ENCODE measurements at regions not wholly inside any gene's neighbourhood (a gene's known extent, or its start where the extent isn't known, plus 50 kb on each side); places are given as distances from the start of the nearest gene placed in this dataset.
"Not testable (repeated sequence)": the region's sequence is repeated elsewhere in the genome, so short reads cannot be mapped to it uniquely, and the experiment has no call there.

DNA sequence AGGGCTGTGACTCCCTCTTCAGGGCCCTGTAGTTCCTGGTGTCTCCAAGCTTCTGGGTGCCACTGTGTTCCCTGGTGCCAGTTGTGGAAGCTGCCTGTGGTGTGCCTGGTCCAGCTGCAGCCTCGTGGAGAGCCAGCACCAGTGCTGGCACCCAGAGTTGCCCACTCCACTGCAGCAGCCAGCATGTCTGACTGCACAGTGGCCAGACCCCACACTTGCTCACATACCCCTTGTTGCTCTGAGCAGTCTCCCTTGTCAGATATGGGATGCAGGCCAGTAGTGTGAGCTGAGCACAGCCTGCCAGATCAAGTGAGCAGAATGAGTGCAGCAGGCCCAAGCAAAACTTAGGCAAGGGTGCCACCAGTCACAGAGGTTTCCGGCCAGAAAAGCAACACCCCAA lies 108.6 kb downstream of the ZMAT1 start:
- FAIRE-seq: no peak
- DNase-seq (ENCODE audit: low spot score): no peak

DNA sequence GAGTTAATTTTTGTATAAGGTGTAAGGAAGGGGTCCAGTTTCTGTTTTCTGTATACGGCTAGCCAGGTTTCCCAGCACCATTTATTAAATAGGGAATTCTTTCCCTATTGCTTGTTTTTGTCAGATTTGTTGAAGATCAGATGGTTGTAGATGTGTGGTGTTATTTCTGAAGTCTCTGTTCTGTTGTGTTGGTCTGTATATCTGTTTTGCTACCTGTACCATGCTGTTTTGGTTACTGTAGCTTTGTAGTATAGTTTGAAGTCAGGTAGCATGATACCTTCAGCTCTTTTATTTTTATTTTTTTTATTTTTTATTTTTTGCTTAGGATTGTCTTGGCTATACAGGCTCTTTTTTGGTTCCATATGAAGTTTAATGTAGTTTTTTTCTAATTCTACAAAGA lies 114.1 kb downstream of the ZMAT1 start:
- DNase-seq (ENCODE audit: low spot score); FAIRE-seq: not testable (repeated sequence)

DNA sequence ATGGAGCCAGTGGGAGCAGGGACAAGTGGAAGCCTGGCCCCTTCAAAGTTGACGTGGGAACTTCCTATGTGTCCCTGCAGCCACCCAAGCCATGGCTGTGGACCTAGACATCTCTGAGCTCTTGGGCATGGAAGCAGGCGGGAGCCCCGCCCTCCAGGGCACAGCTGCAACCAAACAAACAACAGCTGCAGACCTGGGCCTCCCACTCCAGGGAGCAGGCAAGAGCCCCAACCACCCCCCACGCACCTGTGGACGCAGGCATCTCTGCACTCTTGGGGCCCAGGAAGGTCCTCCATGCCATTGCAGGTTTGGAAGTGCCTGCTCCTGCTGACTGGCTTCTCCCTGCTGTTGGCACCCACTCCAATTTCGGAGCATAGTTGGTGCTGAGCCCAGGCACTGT lies 118.6 kb downstream of the ZMAT1 start:
- no peak for FAIRE-seq
- DNase-seq (ENCODE audit: low spot score): no peak

DNA sequence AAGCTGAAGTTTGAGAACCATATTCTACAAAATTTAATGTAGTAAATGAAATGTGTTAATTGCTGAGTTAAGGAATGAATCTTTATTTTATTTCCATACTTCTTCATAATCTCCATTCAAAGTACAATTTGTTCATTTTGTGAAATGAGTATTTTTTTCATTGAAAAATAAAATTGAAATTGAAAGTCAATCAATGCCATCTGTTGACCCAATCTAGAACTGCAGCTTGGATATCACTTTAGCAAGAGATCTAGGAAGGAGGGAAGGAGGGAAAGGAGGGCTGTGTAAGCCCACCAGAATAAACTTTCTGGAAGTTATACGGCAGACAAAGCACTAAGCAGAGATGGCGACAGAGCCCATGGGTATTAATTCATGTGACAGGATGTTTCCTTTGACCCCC lies 128.4 kb downstream of the ZMAT1 start:
- no peak for FAIRE-seq
- peak; percentile 2 for DNase-seq (ENCODE audit: low spot score)

DNA sequence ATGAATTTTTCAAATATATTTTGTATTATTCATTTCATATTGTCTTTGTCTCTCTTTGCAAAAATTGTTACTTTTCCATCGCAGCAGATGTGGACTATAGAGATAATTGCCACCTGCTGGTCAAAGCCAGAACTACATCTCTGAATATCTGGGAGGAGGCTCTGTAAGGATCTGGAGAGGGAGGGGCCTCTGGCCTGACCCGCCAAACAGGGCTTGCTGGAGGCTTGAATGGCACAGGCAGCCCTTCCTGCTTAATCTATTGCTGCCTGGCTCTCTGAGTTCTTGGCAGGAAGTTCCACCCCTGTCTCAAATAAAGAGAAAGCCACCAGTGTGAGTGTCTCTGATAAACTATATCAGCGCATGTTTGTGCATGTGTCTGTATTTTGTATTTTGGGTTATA lies 132.4 kb downstream of the ZMAT1 start:
- DNase-seq (ENCODE audit: low spot score): peak; percentile 73
- no peak for FAIRE-seq

DNA sequence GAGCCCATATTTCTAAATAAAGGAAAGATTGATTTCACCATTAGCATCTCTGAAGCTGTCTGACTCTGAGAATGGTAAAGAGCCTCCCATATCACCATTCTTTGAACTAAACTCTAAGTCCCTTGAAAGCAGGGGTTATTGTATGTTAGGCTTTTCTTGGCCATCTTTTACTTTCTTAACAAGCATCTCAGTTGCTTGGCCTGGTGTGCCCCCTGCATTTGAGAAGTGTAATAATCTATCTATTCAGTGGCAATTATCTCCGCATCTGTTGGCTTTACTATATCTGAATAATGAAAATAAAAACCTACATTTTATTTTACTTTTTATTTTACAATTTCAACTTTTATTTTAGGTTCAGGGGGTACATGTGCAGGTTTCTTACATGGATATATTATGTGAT lies 128.3 kb upstream of the ARMCX2 start:
- DNase-seq (ENCODE audit: low spot score): no peak
- FAIRE-seq: no peak

DNA sequence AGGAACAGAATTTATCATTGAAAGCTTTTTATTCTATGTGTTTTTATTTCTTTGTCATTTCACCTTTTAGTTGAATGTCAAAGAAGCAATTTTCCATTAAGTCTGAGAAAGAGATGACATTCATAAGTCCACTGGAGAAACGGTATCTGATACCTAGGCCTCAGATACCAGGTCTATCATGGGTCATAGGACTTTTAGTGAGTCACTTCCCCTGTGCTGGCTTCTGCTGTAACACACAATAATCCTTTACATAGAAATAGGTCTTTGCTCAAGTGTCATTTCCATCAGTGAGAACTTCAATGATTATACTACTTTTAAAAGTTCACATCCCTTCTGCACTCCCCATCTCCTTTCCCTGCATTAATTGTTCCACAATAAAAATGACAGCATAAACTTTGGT lies 125.5 kb upstream of the ARMCX2 start:
- FAIRE-seq (no peak), DNase-seq (ENCODE audit: low spot score) (no peak)

DNA sequence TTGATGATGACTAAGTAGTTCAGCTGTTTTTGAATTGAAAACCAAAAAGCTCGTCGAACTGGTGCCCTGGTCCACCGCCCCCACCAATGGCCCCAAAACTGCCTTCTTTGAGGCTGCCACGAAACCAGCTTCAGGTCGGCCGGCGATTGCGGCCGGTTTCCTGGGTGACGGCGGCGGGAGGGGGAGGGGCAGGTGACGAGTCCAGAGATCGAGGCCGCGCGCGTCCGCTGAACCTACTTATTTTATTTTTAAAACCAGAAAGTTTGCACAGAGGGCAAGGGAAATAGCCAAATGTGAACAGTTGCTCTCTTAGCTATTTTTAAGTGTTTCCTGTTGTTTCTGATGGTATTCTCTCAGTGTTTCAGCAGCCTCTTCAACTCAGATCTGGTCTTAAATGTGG lies 120.8 kb upstream of the ARMCX2 start:
- not testable (repeated sequence) for DNase-seq (ENCODE audit: low spot score); FAIRE-seq

DNA sequence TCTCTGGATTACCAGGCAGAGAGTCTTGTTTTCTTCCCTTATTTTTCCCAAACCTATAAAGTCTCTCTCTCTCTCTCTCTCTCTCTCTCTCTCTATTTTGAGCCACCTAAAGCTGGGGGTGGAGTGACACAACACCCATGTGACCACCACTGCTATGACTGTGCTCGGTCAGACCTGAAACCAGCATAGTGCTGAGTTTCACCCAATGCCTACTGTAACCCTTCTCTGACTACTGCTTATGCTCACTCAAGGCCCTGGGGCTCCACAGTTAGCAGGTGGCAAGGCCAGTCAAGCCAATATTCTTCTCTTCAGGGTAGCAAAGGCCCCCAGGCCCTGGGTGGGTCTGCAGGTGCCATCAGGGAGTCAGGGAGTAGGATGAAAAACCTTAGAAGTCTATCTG lies 114.7 kb upstream of the ARMCX2 start:
- DNase-seq (ENCODE audit: low spot score) (no peak), FAIRE-seq (no peak)

DNA sequence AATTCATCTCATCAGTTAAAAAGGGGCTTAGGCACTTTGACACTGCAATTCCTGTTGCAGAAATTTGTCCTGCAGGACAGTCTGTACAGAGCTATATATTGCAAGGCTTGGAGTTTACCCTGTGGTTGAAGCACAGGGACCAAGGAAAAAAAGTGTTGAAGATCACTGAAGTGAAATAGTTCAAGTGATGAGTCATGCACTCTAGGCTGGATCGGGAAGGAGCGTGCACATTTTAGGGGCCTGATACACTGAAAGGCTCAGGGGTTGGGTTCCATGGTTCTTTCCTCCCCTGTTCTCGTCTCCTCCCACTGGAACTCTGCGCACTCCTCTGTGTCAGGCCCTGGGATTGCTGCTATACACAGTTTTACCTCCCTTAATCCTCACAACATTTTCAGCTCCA lies 104.9 kb upstream of the ARMCX2 start:
- FAIRE-seq (no peak), DNase-seq (ENCODE audit: low spot score) (peak; percentile 36)

DNA sequence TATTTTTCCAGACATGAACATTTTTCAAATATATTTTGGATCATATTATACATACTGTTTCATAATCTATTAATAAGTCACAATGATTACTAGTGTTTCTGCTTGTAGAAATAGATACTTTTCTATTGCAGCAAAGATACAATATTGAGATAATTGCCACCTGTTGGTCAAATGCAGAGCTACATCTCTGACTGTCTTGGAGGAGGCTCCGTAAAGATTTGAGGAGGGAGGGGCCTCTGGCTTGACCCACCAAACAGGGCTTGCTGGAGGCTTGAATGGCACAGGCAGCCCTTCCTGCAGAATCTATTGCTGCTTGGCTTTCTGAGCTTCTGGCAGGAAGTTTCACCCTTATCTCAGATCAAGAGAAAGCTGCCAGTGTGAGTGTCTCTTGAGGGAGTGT lies 99.3 kb upstream of the ARMCX2 start:
- peak; percentile 24 for DNase-seq (ENCODE audit: low spot score)
- FAIRE-seq: no peak

DNA sequence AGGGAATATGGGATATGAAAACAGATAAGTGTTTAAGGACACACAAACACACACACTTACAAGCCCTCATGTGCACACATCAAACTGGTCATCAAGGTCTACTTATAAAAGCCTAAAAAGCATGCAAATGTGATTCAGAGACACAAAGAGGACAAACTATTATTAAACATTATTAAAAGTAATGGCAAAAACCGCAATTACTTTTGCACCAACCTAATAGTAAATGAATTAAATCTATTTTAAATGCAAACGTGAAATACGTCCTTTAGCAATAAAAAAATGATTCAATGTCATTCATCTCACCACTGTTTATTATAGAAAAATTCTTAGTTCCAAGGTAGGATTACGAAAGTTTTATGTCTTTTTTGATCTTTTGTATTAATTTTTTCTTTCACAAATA lies 91.1 kb upstream of the ARMCX2 start:
- DNase-seq (ENCODE audit: low spot score): no peak
- no peak for FAIRE-seq

DNA sequence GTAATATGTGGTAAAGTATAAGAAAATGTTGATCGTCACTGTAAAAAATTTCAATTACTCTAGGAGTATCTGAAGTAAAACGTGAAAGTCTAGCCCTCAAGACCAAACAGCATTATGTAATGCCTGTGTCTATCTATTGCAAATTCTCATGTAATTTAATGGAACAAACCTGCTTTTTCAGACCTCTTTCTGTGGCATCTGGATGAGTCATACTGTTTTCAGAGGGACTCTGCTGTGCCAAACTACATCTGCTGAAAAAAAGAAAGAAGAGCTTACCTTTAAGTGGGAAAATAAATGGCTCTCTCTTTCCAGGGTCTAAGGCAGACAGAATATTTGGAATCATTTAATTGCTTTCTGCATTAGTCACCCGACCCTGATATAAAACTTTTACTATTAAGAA lies 89.8 kb upstream of the ARMCX2 start:
- FAIRE-seq (no peak), DNase-seq (ENCODE audit: low spot score) (peak; percentile 19)

DNA sequence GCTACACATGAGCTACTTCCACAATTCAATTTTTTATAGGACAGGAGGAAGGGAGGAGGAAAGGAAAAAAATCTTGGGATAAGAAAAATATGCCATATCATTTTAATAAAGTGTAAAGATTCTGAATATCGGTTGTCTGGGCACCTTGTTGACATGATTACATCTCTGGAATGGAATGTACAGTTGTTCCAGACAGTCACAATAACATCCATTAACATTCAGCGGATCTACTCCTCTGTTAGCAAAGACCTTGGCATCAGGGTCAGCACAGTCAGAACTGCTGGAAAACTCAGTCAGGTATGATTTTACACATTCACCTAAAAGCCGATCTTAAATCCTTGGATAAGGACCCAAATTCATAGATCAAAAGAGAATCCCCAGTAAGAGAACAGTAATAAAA lies 85.4 kb upstream of the ARMCX2 start:
- DNase-seq (ENCODE audit: low spot score): peak; percentile 4
- FAIRE-seq: no peak

DNA sequence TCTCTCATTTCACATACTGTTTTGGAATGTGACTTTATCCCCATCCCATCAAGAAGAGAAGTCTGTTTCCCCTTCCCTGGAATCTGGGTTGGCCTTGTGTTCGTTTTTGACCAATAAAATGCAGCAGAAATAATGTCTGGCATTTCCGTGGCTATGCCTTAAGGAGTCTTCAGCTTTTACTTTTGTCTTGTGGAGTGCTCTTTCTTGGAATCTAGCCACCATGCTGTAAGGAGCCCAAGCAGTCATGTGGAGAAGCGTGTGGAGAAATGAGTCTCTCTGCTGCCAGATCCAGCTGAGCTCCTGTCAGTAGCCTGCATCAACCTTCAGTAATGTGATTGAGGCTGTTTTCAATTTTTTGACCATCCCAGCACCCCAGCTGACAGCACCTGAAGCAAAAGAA lies 84.4 kb upstream of the ARMCX2 start:
- FAIRE-seq (no peak), DNase-seq (ENCODE audit: low spot score) (no peak)

DNA sequence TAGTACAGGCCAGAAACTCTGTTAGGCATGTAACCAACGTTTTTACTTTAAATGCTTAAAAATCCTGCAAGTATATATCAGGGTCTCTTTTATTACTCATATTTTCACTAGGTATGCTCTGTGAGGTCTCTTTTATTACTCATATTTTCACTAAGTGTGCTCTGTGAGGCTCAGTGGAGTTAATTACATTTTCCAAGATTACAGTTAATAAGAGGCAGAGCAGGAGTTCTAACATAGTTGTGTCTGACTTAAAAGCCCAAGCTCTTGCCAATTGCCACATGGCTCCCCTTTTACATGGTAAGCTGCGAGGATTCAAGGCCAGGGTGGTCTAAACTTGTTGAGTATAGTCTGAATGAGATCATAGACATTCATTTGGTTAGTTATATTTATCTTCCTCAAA lies 81.0 kb upstream of the ARMCX2 start:
- FAIRE-seq: no peak

DNA sequence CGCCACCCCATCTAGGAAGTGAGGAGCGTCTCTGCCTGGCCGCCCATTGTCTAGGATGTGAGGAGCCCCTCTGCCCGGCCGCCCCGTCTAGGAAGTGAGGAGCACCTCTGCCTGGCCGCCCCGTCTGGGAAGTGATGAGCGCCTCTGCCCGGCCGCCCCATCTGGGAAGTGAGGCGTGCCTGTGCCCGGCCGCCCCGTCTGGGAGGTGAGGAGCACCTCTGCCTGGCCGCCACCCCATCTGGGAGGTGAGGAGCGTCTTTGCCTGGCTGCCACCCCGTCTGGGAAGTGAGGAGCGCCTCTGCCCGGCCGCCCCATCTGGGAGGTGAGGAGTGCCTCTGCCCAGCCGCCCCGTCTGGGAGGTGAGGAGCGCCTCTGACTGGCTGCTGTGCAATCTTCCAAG lies 79.2 kb upstream of the ARMCX2 start:
- DNase-seq (ENCODE audit: low spot score); FAIRE-seq: not testable (repeated sequence)

More for the DNA sequence above, 81.0 kb upstream of the ARMCX2 start:
- no peak for DNase-seq (ENCODE audit: low spot score)

DNA sequence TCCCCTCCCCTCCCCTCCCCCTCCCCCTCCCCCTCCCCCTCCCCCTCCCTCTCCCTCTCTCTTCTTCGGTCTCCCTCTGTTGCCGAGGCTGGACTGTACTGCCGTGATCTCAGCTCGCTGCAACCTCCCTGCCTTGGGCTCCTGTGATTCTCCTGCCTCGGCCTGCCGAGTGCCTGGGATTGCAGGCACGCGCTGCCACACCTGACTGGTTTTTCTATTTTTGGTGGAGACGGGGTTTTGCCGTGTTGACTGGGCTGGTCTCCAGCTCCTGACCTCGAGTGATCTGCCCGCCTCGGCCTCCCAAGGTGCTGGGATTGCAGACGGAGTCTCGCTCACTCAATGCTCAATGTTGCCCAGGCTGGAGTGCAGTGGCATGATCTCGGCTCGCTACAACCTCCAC lies 78.8 kb upstream of the ARMCX2 start:
- not testable (repeated sequence) for FAIRE-seq; DNase-seq (ENCODE audit: low spot score)

DNA sequence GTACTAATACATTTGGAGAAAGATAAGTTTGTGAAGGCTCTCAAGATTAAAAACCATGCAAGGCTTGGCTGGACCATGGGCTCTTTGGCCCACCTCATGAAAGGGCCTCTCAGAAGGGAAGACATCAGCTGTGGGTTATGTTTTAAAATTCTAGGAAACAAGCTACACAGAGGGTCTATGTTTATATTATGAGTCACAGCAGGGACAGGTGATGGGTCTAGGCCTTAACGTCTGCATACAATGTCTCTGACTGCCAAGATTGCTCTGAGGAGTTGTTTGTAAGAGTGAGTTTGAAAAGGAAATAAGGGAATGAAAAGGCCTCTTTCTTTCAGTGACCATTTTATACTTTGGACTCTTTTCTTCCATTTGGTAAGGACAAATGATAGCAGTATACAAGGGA lies 77.0 kb upstream of the ARMCX2 start:
- no peak for DNase-seq (ENCODE audit: low spot score)
- no peak for FAIRE-seq

DNA sequence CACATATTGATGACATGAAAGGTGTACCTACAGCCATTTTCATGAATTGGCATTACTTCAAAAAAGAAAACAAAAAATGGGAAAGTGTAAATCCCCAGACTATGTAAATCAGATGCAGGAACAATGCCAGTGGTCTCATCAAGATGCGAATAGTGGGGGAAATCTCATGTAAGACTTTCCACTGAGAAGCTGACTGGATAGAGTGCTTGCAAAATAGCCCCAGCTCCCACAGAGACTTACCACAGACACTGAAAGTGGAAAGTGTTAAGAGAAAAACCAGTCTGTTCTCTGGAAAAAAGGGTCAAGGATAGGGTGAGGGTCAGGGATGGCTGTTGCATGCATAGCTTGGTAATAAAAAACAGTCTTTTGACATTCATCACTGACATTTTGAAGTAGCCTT lies 73.2 kb upstream of the ARMCX2 start:
- DNase-seq (ENCODE audit: low spot score) (no peak), FAIRE-seq (no peak)

DNA sequence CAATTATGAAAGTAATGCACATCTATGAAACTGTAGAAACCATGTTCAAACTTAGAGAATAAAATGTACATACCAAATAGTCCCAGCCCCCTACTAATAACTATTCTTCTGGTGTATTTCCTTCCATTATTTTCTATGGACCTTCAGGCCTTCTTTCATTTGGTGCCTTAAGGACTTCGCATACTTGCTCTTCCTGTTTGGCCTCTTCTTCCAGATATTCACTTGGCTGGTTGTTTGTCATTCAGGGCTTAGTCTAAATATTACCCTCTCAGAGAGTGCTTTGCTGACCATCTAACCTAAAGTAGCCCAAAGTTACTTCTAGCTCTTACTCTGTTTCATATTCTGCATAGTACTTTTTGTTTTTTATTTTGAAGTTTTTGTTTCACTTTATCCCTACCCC lies 70.3 kb upstream of the ARMCX2 start:
- DNase-seq (ENCODE audit: low spot score) (no peak), FAIRE-seq (no peak)

All from urothelium cell line (cell line).